Mesenchymal stem cell (in vitro differentiated cells and primary cell): ENCODE measurements at regions not wholly inside any gene's neighbourhood (a gene's known extent, or its start where the extent isn't known, plus 50 kb on each side); places are given as distances from the start of the nearest gene placed in this dataset.

ENCODE experiments used
- DNase-seq: peaks from one replicate; pipeline ENCODE4 v3.0.0-alpha.2; 2013
- H2AFZ ChIP-seq: one replicate; pipeline ENCODE4 v1.6.1; 2013; ENCODE audit warnings: low read depth, mild to moderate bottlenecking, control low read depth, inconsistent platforms, low read length, moderate library complexity
- H2AK5ac ChIP-seq: 2 replicates; pipeline ENCODE4 v1.6.1; 2013; ENCODE audit warnings: low read length, moderate library complexity, mild to moderate bottlenecking, inconsistent platforms; ENCODE audit not compliant: severe bottlenecking
- H2BK120ac ChIP-seq: one replicate; pipeline ENCODE4 v1.6.1; 2013; ENCODE audit warnings: low read depth, mild to moderate bottlenecking, inconsistent platforms, low read length, moderate library complexity
- H2BK12ac ChIP-seq, 2 experiments: one replicate each; pipeline ENCODE4 v1.6.1; 2013; ENCODE audit warnings: inconsistent platforms in 2 of 2, low read length in 2 of 2, mild to moderate bottlenecking in 2 of 2, moderate library complexity in 2 of 2, control low read depth in 1 of 2
- H2BK15ac ChIP-seq: one replicate; pipeline ENCODE4 v1.6.1; 2013; ENCODE audit warnings: mild to moderate bottlenecking, low read depth, inconsistent platforms; ENCODE audit not compliant: poor library complexity, severe bottlenecking
- H2BK5ac ChIP-seq: 2 replicates; pipeline ENCODE4 v1.6.1; 2013; ENCODE audit warnings: low read depth, mild to moderate bottlenecking, low read length, control low read depth, inconsistent platforms; ENCODE audit not compliant: poor library complexity, severe bottlenecking
- H3K14ac ChIP-seq, 2 experiments: one replicate each; pipeline ENCODE4 v1.6.1; 2013; ENCODE audit warnings: inconsistent platforms in 2 of 2, low read length in 2 of 2, control low read depth in 1 of 2, mild to moderate bottlenecking in 1 of 2, moderate library complexity in 1 of 2
- H3K18ac ChIP-seq, 2 experiments: one replicate each; pipeline ENCODE4 v1.6.1; 2013; ENCODE audit warnings: inconsistent platforms in 2 of 2, low read length in 2 of 2, control low read depth in 1 of 2, low read depth in 1 of 2, mild to moderate bottlenecking in 1 of 2
- H3K23ac ChIP-seq, 2 experiments: one replicate each; pipeline ENCODE4 v1.6.1; 2013; ENCODE audit warnings: inconsistent platforms in 2 of 2, low read length in 2 of 2, mild to moderate bottlenecking in 2 of 2, moderate library complexity in 2 of 2, control low read depth in 1 of 2
- H3K27ac ChIP-seq: 2 replicates; pipeline ENCODE4 v1.5.1; 2013; ENCODE audit warnings: mild to moderate bottlenecking, moderate library complexity, low read length, control low read depth, inconsistent platforms; ENCODE audit not compliant: poor library complexity, severe bottlenecking
- H3K27me3 ChIP-seq, 2 experiments: 2 replicates each; pipeline versions ENCODE4 v1.6.1 to v1.7.0; 2013; ENCODE audit warnings: low read length in 2 of 2, mild to moderate bottlenecking in 2 of 2, moderate library complexity in 2 of 2, control low read depth in 1 of 2, inconsistent platforms in 1 of 2; ENCODE audit not compliant: control insufficient read depth in 1 of 2, insufficient read depth in 1 of 2
- H3K36me3 ChIP-seq, 2 experiments: 2 replicates each; pipeline versions ENCODE4 v1.6.1 to v1.7.0; 2013; ENCODE audit warnings: low read length in 2 of 2, control low read depth in 1 of 2, inconsistent platforms in 1 of 2, low read depth in 1 of 2, mild to moderate bottlenecking in 1 of 2; ENCODE audit not compliant: insufficient read depth in 2 of 2, control insufficient read depth in 1 of 2
- H3K4ac ChIP-seq, 2 experiments: one replicate each; pipeline ENCODE4 v1.6.1; 2013; ENCODE audit warnings: inconsistent platforms in 2 of 2, low read length in 2 of 2, mild to moderate bottlenecking in 2 of 2, moderate library complexity in 2 of 2, control low read depth in 1 of 2, low read depth in 1 of 2
- H3K4me1 ChIP-seq: 2 replicates; pipeline ENCODE4 v1.6.1; 2013; ENCODE audit warnings: low read depth, low read length, control low read depth; ENCODE audit not compliant: control insufficient read depth, insufficient read depth
- H3K4me2 ChIP-seq: 2 replicates; pipeline ENCODE4 v1.6.1; 2013; ENCODE audit warnings: low read length, mild to moderate bottlenecking, inconsistent platforms; ENCODE audit not compliant: poor library complexity, severe bottlenecking
- H3K4me3 ChIP-seq, 2 experiments: 2 replicates each; pipeline versions ENCODE4 v1.5.1 to v1.7.0; 2013; ENCODE audit warnings: low read length in 2 of 2, mild to moderate bottlenecking in 2 of 2, control low read depth in 1 of 2, low read depth in 1 of 2; ENCODE audit not compliant: insufficient read depth in 1 of 2
- H3K79me1 ChIP-seq: replicated peaks from 2 replicates; pipeline ENCODE4 v1.6.1; 2013; ENCODE audit warnings: mild to moderate bottlenecking, control low read depth, low read length, inconsistent platforms; ENCODE audit not compliant: poor library complexity, severe bottlenecking
- H3K9ac ChIP-seq: 2 replicates; pipeline ENCODE4 v1.7.0; 2013; ENCODE audit warnings: mild to moderate bottlenecking, low read length, moderate library complexity
- H3K9me3 ChIP-seq: 2 replicates; pipeline ENCODE4 v1.7.0; 2013; ENCODE audit warnings: mild to moderate bottlenecking, low read length; ENCODE audit not compliant: control insufficient read depth
- H4K8ac ChIP-seq: one replicate; pipeline ENCODE4 v1.6.1; 2013; ENCODE audit warnings: inconsistent platforms, mild to moderate bottlenecking, low read length, moderate library complexity
- H4K91ac ChIP-seq: one replicate; pipeline ENCODE4 v1.6.1; 2013; ENCODE audit warnings: mild to moderate bottlenecking, low read length, inconsistent platforms
- WGBS: methylation state at CpG from one replicate; pipeline ENCODE4 v1.1.7; 2013; ENCODE audit warnings: mixed read lengths; 5-methylcytosine and 5-hydroxymethylcytosine counted together

DNA sequence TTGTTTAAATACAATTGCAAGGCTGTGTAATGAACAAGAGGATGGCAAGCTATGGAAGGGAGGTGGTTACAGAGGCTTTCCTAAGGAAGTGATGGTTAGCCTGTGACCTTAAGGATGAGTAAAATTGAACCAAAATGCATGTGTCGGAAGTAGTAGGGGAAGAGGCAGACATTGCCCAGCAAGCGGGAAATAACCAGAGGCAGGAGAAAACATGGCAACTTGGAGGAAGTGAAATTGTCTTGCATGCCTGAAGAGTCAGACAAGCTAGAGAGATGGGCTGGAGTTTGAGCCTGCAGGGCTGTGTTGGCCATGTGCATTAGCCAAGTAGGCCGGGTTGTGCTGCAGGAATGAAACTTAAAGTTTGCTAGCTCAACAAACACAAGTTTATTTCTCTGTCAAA is 96.2 kb downstream of the BTG1 start:
- Histone ChIP-seq H2BK120ac (no peak overlapping the region), H3K9ac (no peak overlapping the region), H3K4ac (no peak overlapping the region), H3K23ac (no peak overlapping the region), H3K79me1 (no peaks in the 10 kb centered on the region), H3K14ac (no peak overlapping the region), H2BK5ac (no peak overlapping the region), H4K8ac (no peak overlapping the region), H2AFZ (no peak overlapping the region), H2BK15ac (no peak overlapping the region), H4K91ac (no peak overlapping the region), H3K27me3 (no peaks in the 10 kb centered on the region), H2BK12ac (no peak overlapping the region), H3K4me2 (no peak overlapping the region), H3K36me3 (no peaks in the 10 kb centered on the region), H3K27ac (no peak overlapping the region), H3K18ac (no peak overlapping the region), H3K4me3 (no peak overlapping the region), H3K4me1 (no peaks in the 10 kb centered on the region), H2AK5ac (no peak overlapping the region), H3K9me3 (no peaks in the 10 kb centered on the region)
- WGBS = over 99% methylated on average over 3 of the region's 3 CpGs
- no peak for DNase-seq

GRCh38 chr12:92047393-92047826 is 98.2 kb downstream of the BTG1 start:
- WGBS = 100% methylated on average over 1 of the region's 2 CpGs

DNA sequence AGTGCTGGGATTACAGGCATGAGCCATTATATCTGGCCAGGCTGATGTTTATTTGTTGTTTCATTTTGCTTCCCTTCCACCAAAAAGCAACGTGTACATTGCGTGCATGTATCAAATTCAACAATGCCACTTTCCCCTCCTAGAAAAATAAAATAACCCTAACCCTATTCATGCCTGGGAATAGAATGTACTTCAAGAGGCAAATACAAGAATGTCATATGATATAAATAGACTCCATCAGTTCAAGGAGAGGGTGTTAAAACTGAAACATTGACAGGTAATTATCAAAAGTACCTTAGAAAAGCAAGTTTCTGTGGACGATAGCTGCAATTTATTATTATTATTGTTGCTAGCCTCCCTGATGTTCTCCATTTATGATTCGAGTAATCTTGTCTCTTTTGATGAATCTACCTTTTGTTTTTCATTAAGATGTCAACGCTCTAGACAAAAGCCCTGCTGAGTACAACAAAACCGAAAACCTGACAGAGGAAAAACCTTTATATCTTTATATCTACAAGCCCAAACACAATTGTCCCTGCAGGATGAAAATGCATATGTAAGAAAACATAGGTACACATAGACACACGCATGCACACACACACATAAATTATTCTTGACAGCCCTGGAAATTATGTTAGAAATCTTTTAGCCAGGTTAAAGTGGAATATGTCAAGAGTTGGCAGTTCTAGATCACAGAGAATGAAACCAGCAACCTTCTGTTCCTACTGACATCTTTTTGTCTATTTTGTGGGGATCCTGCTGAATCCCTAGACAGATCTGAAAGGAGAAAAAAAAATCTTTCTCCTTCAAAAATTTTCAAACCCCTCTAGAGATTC is 98.9 kb downstream of the BTG1 start:
- WGBS = 100% methylated on average over 3 of the region's 7 CpGs
- no peak overlapping the region for H4K8ac ChIP-seq
- H2BK120ac ChIP-seq = no peak overlapping the region
- H2BK12ac ChIP-seq = no peak overlapping the region
- H3K9me3 ChIP-seq = no peaks in the 10 kb centered on the region
- H3K27ac ChIP-seq = no peak overlapping the region
- no peak overlapping the region for H4K91ac ChIP-seq
- no peak overlapping the region for H3K18ac ChIP-seq
- no peak overlapping the region for H3K9ac ChIP-seq
- H3K4me1 ChIP-seq = no peaks in the 10 kb centered on the region
- no peaks in the 10 kb centered on the region for H3K79me1 ChIP-seq
- no peak overlapping the region for H3K4ac ChIP-seq
- H2BK5ac ChIP-seq = no peak overlapping the region
- no peak overlapping the region for H3K14ac ChIP-seq
- no peaks in the 10 kb centered on the region for H3K36me3 ChIP-seq
- H2AK5ac ChIP-seq = no peak overlapping the region
- no peak overlapping the region for H2AFZ ChIP-seq
- H3K4me2 ChIP-seq = no peak overlapping the region
- H2BK15ac ChIP-seq = no peak overlapping the region
- H3K27me3 ChIP-seq = no peaks in the 10 kb centered on the region
- no peak for DNase-seq
- no peak overlapping the region for H3K23ac ChIP-seq
- H3K4me3 ChIP-seq = no peak overlapping the region

More at GRCh38 chr12:92047393-92047826, 98.2 kb downstream of the BTG1 start:
- Histone ChIP-seq H4K8ac (no peak overlapping the region), H3K79me1 (no peaks in the 10 kb centered on the region), H3K4me3 (no peak overlapping the region), H3K4me1 (no peaks in the 10 kb centered on the region), H3K23ac (no peak overlapping the region), H3K4me2 (no peak overlapping the region), H3K9me3 (no peaks in the 10 kb centered on the region), H3K4ac (no peak overlapping the region), H3K18ac (no peak overlapping the region), H2BK12ac (no peak overlapping the region), H3K14ac (no peak overlapping the region), H2AFZ (no peak overlapping the region), H2BK120ac (no peak overlapping the region), H3K27me3 (no peaks in the 10 kb centered on the region), H2AK5ac (no peak overlapping the region), H3K9ac (no peak overlapping the region), H3K27ac (no peak overlapping the region), H2BK15ac (no peak overlapping the region), H3K36me3 (no peaks in the 10 kb centered on the region), H2BK5ac (no peak overlapping the region), H4K91ac (no peak overlapping the region)
- no peak for DNase-seq

- Histone ChIP-seq H3K4me2 (no peak overlapping the region), H2BK5ac (no peak overlapping the region), H3K9me3 (no peaks in the 10 kb centered on the region), H2BK120ac (no peak overlapping the region), H3K4me1 (no peaks in the 10 kb centered on the region), H3K36me3 (no peaks in the 10 kb centered on the region), H2BK15ac (no peak overlapping the region), H2AFZ (no peak overlapping the region), H3K79me1 (no peaks in the 10 kb centered on the region), H3K23ac (no peak overlapping the region), H4K91ac (no peak overlapping the region), H3K9ac (no peak overlapping the region), H3K4ac (no peak overlapping the region), H3K27me3 (no peaks in the 10 kb centered on the region), H3K4me3 (no peak overlapping the region), H4K8ac (no peak overlapping the region), H3K18ac (no peak overlapping the region), H3K14ac (no peak overlapping the region), H2BK12ac (no peak overlapping the region), H2AK5ac (no peak overlapping the region), H3K27ac (no peak overlapping the region)
- no peak for DNase-seq
- no CpG with 5 or more reads among the region's 2 CpGs for WGBS
Measured at GRCh38 chr12:92045852-92046251, 99.8 kb downstream of the BTG1 start.
